Skeletal muscle cell (primary cell): ENCODE measurements at regions not wholly inside any gene's neighbourhood (a gene's known extent, or its start where the extent isn't known, plus 50 kb on each side); places are given as distances from the start of the nearest gene placed in this dataset.

ENCODE experiments used
- DNase-seq: peaks from one replicate; pipeline ENCODE4 v3.0.0-alpha.2; 2010; ENCODE audit warnings: low read depth
- H3K4me3 ChIP-seq: 2 replicates; pipeline ENCODE4 v1.5.1; 2011; ENCODE audit warnings: low read depth, mild to moderate bottlenecking, control low read depth, low read length, moderate library complexity

GRCh38 chr22:48950151-48950915 is 877.3 kb downstream of the BRD1 start:
- no peak overlapping the region for H3K4me3 ChIP-seq
- no peak for DNase-seq

- no peak for DNase-seq
- H3K4me3 ChIP-seq = no peak overlapping the region
Measured at GRCh38 chr22:48949375-48950149, 878.1 kb downstream of the BRD1 start.

GRCh38 chr22:48948575-48949170 is 879.0 kb downstream of the BRD1 start:
- H3K4me3 ChIP-seq = no peak overlapping the region
- no peak for DNase-seq

- no peak for DNase-seq
- no peak overlapping the region for H3K4me3 ChIP-seq
Measured at GRCh38 chr22:48947636-48948035, 880.0 kb downstream of the BRD1 start.

- no peak for DNase-seq
- H3K4me3 ChIP-seq = no peak overlapping the region
Measured at GRCh38 chr22:48945621-48946458, 881.8 kb downstream of the BRD1 start.

- DNase-seq = no peak
Measured at GRCh38 chr22:48944751-48945620, 882.7 kb downstream of the BRD1 start.

GRCh38 chr22:48944433-48944750 is 883.3 kb downstream of the BRD1 start:
- H3K4me3 ChIP-seq = no peak overlapping the region
- DNase-seq = no peak

More at GRCh38 chr22:48944751-48945620, 882.7 kb downstream of the BRD1 start:
- H3K4me3 ChIP-seq = no peak overlapping the region

- DNase-seq = no peak
- no peak overlapping the region for H3K4me3 ChIP-seq
Measured at GRCh38 chr22:48943567-48944432, 883.9 kb downstream of the BRD1 start.

GRCh38 chr22:48942698-48943566 is 884.7 kb downstream of the BRD1 start:
- no peak overlapping the region for H3K4me3 ChIP-seq
- no peak for DNase-seq

GRCh38 chr22:48941903-48942575 is 885.6 kb downstream of the BRD1 start:
- DNase-seq = no peak
- no peak overlapping the region for H3K4me3 ChIP-seq

- H3K4me3 ChIP-seq = no peak overlapping the region
- no peak for DNase-seq
Measured at GRCh38 chr22:48941033-48941902, 886.4 kb downstream of the BRD1 start.

GRCh38 chr22:48940266-48941032 is 887.2 kb downstream of the BRD1 start:
- no peak for DNase-seq
- no peak overlapping the region for H3K4me3 ChIP-seq

- DNase-seq = no peak
- no peak overlapping the region for H3K4me3 ChIP-seq
Measured at GRCh38 chr22:48939441-48940265, 888.0 kb downstream of the BRD1 start.

GRCh38 chr22:48938741-48939140 is 888.9 kb downstream of the BRD1 start:
- H3K4me3 ChIP-seq = no peak overlapping the region
- no peak for DNase-seq
